BE2C (cell line): ENCODE measurements at regions not wholly inside any gene's neighbourhood (a gene's known extent, or its start where the extent isn't known, plus 50 kb on each side); places are given as distances from the start of the nearest gene placed in this dataset.

Experiments used
- DNase-seq: peaks from one replicate; pipeline ENCODE4 v3.0.0-alpha.2; 2020
- H3K27me3 ChIP-seq: fragments of 250-450 bp; sonication (Bioruptor Pico); 2 replicates; pipeline ENCODE4 v1.5.1; 2020; ENCODE audit warnings: mild to moderate bottlenecking
- H3K36me3 ChIP-seq: fragments of 250-450 bp; sonication (Bioruptor Pico); 2 replicates; pipeline ENCODE4 v1.5.1; 2020; ENCODE audit warnings: mild to moderate bottlenecking
- H3K4me1 ChIP-seq: fragments of 250-450 bp; sonication (Bioruptor Pico); 2 replicates; pipeline ENCODE4 v1.5.1; 2020
- H3K4me3 ChIP-seq: 2 replicates; pipeline ENCODE4 v1.5.1; 2011; ENCODE audit warnings: low read depth, low read length
- H3K9me3 ChIP-seq: fragments of 250-450 bp; sonication (Bioruptor Pico); 2 replicates; pipeline ENCODE4 v1.5.1; 2020
- TF ChIP-seq, protein P1 (sequence below): IDR thresholded peaks from 2 replicates; pipeline ENCODE4 v1.5.1; 2012; ENCODE audit warnings: mild to moderate bottlenecking, low read depth, low read length

DNA sequence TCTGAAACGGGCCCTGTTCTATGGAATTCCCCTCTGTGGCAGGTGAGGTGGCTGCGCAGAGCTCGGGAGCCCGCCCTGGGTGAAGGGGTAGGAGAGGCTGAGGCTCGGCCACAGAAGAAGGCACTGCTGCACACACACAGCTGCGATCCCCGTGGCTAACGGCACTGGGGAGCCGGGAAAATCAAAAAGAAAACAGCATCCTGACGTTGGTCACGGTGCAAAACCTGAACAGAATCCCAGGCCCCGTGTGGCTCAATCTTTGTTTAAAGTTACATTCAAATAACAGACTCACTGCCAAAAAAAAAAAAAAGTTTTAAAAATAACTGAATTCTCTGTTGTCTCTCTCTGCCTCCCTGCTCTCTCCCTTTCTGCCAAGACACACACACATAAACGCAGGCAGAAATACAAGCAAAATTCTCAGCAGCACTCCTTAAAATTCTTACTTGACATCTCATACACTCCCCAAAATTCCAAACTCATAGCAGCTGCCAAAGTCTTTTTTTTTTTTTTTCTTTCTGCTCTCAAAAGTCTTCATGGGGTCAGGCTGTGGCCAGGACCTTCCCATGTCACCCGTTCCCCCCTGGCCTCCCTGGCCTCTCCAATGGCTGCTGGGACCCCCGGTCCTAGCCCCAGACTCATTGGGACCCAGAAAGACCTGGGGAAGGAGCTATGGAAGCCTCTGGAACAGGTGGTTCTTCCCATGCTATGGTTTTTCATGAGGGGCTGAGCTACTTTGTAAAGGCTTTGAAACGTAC, 248.8 kb downstream of the TTLL2 start:
- TF ChIP-seq, protein P1, sequence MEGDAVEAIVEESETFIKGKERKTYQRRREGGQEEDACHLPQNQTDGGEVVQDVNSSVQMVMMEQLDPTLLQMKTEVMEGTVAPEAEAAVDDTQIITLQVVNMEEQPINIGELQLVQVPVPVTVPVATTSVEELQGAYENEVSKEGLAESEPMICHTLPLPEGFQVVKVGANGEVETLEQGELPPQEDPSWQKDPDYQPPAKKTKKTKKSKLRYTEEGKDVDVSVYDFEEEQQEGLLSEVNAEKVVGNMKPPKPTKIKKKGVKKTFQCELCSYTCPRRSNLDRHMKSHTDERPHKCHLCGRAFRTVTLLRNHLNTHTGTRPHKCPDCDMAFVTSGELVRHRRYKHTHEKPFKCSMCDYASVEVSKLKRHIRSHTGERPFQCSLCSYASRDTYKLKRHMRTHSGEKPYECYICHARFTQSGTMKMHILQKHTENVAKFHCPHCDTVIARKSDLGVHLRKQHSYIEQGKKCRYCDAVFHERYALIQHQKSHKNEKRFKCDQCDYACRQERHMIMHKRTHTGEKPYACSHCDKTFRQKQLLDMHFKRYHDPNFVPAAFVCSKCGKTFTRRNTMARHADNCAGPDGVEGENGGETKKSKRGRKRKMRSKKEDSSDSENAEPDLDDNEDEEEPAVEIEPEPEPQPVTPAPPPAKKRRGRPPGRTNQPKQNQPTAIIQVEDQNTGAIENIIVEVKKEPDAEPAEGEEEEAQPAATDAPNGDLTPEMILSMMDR, result no peak
- Histone ChIP-seq H3K27me3 (no peaks in the 10 kb centered on the region), H3K4me3 (no peak overlapping the region), H3K36me3 (no peaks in the 10 kb centered on the region), H3K9me3 (no peaks in the 10 kb centered on the region), H3K4me1 (no peaks in the 10 kb centered on the region)
- DNase-seq, result no peak

DNA sequence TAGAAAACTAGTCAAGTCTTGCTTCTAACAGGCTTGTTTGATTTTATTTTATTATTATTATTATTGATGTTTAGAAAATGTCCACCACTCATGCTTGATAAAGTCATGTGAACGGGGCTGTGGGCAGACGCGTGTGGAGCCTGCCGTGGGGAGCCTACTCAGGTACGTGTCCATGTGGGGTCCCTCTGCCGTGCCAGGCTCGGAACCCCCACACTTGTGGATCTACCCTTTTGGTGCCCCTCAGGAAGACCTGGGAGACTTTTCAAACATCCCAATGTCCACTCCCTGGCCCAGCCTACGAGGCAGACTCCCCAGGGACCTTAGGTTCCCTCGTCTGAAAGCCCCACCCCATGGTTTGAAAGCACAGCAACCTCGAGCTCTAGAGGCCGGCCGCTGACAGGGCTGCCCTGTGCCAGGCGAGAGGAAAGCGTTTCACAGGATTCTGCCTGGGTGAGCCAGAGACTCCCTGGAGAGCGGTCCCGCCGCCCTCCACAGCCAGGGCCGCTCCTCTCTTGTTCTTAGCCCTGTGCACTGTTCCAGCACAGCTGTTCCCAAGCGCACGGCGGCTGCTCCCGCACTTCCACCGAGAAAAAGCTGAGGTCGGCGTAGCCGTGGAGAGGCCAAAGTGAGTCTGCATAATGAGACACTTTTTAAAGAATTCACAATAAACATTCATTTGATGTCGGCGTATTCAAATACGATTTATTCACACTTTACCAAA, 249.7 kb downstream of the TTLL2 start:
- TF ChIP-seq, protein P1, result no peak
- Histone ChIP-seq H3K4me3 (no peak overlapping the region), H3K4me1 (no peaks in the 10 kb centered on the region), H3K27me3 (no peaks in the 10 kb centered on the region), H3K9me3 (no peaks in the 10 kb centered on the region), H3K36me3 (no peaks in the 10 kb centered on the region)
- no peak for DNase-seq

DNA sequence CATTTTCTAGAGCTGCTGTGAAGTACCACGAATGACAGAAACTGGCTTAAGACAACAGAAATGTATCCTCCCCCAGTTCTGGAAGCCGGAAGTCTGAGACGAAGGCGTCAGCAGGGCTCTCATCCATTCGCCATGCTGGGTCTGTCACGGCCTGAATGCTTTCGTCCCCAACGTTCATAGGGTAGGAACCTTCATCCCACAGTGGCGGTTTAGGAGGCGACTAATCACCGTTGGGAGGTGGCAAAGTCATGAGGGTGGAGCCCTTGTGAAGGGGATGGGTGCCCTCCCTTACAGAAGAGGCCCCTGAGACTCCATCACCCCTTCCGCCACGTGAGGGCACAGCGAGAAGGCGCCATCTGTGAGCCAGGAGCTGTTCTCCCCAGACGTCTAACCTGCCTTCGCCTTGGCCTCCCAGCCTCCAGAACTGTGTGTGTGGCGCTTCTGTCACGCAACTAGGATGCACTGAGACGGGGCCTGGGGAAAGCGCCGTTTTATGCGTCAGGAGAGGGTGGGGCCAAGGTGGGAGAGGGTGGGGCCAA, 250.3 kb downstream of the TTLL2 start:
- H3K9me3 ChIP-seq, result no peaks in the 10 kb centered on the region
- TF ChIP-seq, protein P1, result no peak
- no peaks in the 10 kb centered on the region for H3K27me3 ChIP-seq
- no peak for DNase-seq
- H3K4me1 ChIP-seq, result no peaks in the 10 kb centered on the region
- H3K36me3 ChIP-seq, result no peaks in the 10 kb centered on the region
- H3K4me3 ChIP-seq, result no peak overlapping the region

DNA sequence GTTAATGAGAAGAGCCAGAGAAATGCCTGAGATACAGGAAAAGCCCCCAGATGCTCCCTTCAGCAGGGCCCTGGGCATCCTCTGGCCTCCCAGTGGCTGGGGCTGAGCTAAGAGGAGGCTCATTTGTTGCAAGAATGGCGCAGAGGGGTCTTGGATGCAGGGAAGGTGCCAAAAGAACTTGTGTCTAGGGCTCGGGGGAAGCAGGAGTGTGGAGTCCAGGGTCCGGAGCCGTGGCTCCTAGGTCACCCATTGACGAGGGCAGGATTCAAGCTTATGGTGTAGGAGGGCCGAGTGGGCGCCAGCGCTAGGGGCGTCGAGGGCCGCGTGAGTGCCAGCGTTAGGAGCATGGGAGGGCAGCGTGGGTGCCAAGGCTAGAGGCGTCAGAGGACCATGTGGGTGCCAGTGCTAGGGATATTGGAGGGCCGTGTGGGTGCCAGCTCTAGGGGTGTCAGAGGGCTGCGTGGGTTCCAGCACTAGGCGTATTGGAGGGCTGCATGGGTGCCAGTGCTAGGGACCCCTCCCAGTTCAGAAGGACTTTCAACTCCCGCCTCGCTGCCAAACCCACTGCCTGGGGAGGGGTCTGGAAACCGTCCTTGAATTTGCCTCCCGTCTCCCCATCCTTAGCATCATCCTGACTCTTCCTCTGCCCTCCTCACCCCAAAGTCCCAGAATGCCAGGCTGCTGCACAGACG, 250.5 kb upstream of the AFDN start:
- TF ChIP-seq, protein P1, result no peak
- no peaks in the 10 kb centered on the region for H3K4me1 ChIP-seq
- no peaks in the 10 kb centered on the region for H3K36me3 ChIP-seq
- no peaks in the 10 kb centered on the region for H3K9me3 ChIP-seq
- DNase-seq, result no peak
- H3K4me3 ChIP-seq, result no peak overlapping the region
- H3K27me3 ChIP-seq, result no peaks in the 10 kb centered on the region

DNA sequence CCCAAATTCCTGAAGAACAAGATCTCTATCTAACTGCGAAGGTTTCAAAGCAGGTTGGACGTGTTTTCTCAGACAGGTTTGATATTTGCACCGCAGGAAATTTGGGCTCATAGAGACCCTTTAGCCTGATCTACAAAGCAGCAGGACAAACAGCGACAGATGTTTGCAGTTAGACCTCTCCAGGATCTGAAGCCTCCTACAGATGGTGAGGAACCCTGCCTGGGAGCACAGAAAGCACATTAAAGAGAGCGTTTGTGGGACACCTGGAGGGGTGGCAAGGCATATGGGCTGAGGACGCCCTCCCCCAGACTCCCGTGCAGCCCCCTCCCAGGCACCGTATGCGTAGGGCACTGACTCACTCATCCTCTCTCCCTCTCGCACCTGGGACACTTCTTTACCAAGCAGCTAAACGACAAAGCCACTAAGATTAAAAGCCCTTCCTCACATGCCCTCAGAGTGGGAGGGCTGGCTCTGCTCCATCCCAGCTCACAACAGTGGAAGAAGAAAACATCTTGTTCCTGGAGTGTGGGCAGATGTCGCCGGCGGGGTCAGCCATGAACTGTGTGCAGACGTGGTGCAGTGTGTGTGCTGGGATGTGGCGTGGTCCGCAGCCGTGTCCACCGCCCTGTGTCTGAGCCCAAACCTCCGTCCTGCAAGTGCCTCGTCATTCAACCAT, 249.7 kb upstream of the AFDN start:
- TF ChIP-seq, protein P1, result no peak
- H3K4me3 ChIP-seq, result no peak overlapping the region
- H3K36me3 ChIP-seq, result no peaks in the 10 kb centered on the region
- H3K4me1 ChIP-seq, result no peaks in the 10 kb centered on the region
- H3K9me3 ChIP-seq, result no peaks in the 10 kb centered on the region; the same call in 1 of the 2 replicates
- H3K27me3 ChIP-seq, result no peaks in the 10 kb centered on the region
- DNase-seq, result no peak
